ENCODE measurements at regions not wholly inside any gene's neighbourhood (a gene's known extent, or its start where the extent isn't known, plus 50 kb on each side); places are given as distances from the start of the nearest gene placed in this dataset.

- TF ChIP-seq CREB1 (CRISPR knock-in tag; IDR thresholded peaks at IDR 0.05; ENCODE audit: low read depth) (no peak), EZH2 (IDR thresholded peaks at IDR 0.05; ENCODE audit: low read depth, unreplicated experiment) (no peak), ZNF331 (CRISPR knock-in tag; IDR thresholded peaks at IDR 0.05; ENCODE audit: low read depth) (no peak), POLR2AphosphoS5 (IDR thresholded peaks at IDR 0.05; ENCODE audit: low read depth) (no peak)
- TF ChIP-seq, protein P1, sequence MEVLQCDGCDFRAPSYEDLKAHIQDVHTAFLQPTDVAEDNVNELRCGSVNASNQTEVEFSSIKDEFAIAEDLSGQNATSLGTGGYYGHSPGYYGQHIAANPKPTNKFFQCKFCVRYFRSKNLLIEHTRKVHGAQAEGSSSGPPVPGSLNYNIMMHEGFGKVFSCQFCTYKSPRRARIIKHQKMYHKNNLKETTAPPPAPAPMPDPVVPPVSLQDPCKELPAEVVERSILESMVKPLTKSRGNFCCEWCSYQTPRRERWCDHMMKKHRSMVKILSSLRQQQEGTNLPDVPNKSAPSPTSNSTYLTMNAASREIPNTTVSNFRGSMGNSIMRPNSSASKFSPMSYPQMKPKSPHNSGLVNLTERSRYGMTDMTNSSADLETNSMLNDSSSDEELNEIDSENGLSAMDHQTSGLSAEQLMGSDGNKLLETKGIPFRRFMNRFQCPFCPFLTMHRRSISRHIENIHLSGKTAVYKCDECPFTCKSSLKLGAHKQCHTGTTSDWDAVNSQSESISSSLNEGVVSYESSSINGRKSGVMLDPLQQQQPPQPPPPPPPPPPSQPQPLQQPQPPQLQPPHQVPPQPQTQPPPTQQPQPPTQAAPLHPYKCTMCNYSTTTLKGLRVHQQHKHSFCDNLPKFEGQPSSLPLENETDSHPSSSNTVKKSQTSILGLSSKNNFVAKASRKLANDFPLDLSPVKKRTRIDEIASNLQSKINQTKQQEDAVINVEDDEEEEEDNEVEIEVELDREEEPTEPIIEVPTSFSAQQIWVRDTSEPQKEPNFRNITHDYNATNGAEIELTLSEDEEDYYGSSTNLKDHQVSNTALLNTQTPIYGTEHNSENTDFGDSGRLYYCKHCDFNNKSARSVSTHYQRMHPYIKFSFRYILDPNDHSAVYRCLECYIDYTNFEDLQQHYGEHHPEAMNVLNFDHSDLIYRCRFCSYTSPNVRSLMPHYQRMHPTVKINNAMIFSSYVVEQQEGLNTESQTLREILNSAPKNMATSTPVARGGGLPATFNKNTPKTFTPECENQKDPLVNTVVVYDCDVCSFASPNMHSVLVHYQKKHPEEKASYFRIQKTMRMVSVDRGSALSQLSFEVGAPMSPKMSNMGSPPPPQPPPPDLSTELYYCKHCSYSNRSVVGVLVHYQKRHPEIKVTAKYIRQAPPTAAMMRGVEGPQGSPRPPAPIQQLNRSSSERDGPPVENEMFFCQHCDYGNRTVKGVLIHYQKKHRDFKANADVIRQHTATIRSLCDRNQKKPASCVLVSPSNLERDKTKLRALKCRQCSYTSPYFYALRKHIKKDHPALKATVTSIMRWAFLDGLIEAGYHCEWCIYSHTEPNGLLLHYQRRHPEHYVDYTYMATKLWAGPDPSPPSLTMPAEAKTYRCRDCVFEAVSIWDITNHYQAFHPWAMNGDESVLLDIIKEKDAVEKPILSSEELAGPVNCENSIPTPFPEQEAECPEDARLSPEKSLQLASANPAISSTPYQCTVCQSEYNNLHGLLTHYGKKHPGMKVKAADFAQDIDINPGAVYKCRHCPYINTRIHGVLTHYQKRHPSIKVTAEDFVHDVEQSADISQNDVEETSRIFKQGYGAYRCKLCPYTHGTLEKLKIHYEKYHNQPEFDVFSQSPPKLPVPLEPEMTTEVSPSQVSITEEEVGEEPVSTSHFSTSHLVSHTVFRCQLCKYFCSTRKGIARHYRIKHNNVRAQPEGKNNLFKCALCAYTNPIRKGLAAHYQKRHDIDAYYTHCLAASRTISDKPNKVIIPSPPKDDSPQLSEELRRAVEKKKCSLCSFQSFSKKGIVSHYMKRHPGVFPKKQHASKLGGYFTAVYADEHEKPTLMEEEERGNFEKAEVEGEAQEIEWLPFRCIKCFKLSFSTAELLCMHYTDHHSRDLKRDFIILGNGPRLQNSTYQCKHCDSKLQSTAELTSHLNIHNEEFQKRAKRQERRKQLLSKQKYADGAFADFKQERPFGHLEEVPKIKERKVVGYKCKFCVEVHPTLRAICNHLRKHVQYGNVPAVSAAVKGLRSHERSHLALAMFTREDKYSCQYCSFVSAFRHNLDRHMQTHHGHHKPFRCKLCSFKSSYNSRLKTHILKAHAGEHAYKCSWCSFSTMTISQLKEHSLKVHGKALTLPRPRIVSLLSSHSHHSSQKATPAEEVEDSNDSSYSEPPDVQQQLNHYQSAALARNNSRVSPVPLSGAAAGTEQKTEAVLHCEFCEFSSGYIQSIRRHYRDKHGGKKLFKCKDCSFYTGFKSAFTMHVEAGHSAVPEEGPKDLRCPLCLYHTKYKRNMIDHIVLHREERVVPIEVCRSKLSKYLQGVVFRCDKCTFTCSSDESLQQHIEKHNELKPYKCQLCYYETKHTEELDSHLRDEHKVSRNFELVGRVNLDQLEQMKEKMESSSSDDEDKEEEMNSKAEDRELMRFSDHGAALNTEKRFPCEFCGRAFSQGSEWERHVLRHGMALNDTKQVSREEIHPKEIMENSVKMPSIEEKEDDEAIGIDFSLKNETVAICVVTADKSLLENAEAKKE (CRISPR knock-in tag; IDR thresholded peaks at IDR 0.05), result no peak
These were observed 151.7 kb downstream of the ERMARD start (continued) for GRCh38 chr6:169903122-169903521.

- H2AFZ ChIP-seq, result no peak overlapping the region
- H3K9me2 ChIP-seq (ENCODE audit: insufficient read depth), result no peaks in the 10 kb centered on the region
- no peak overlapping the region for H3K27ac ChIP-seq (ENCODE audit: low read depth)
- H4K20me1 ChIP-seq (replicated peaks; ENCODE audit: insufficient read depth), result no peaks in the 10 kb centered on the region
- peaks cover 20% of the 10 kb centered on the region for H3K9me3 Mint-ChIP-seq
- H3K27ac Mint-ChIP-seq, result no peak overlapping the region
- peaks cover 4% of the 10 kb centered on the region; the same call in 1 of the 3 replicates for H3K4me1 Mint-ChIP-seq
- no peaks in the 10 kb centered on the region; the same call in 2 of the 3 replicates for H3K36me3 Mint-ChIP-seq (ENCODE audit: low read depth)
- H3K4me3 Mint-ChIP-seq, result no peak overlapping the region
- no peaks in the 10 kb centered on the region for H3K4me1 ChIP-seq (ENCODE audit: insufficient read depth)
- peaks cover 5% of the 10 kb centered on the region for H3K27me3 Mint-ChIP-seq (ENCODE audit: insufficient read depth, low read depth, poor library complexity)
- no peak for DNase-seq (ENCODE audit: low spot score)
- no peaks in the 10 kb centered on the region for H3K36me3 ChIP-seq (ENCODE audit: insufficient read depth)
- no peak for ATAC-seq
- H3K4me2 ChIP-seq, result no peak overlapping the region
- no peak overlapping the region for H3K4me3 ChIP-seq
- H3F3A ChIP-seq (replicated peaks; ENCODE audit: low read depth), result no peaks in the 10 kb centered on the region
- H3K79me2 ChIP-seq (replicated peaks; ENCODE audit: insufficient read depth), result no peaks in the 10 kb centered on the region
- no peaks in the 10 kb centered on the region for H3K27me3 ChIP-seq (ENCODE audit: insufficient read depth)
- TF ChIP-seq CREB1 (CRISPR knock-in tag; IDR thresholded peaks at IDR 0.05; ENCODE audit: low read depth) (no peak), EZH2phosphoT487 (IDR thresholded peaks at IDR 0.05; ENCODE audit: unreplicated experiment) (no peak), JUNB (IDR thresholded peaks at IDR 0.05; ENCODE audit: unreplicated experiment) (no peak), NANOG (IDR thresholded peaks at IDR 0.05; ENCODE audit: borderline replicate concordance) (no peak), ZNF114 (CRISPR knock-in tag; IDR thresholded peaks at IDR 0.05) (no peak)
- TF ChIP-seq, protein P2, sequence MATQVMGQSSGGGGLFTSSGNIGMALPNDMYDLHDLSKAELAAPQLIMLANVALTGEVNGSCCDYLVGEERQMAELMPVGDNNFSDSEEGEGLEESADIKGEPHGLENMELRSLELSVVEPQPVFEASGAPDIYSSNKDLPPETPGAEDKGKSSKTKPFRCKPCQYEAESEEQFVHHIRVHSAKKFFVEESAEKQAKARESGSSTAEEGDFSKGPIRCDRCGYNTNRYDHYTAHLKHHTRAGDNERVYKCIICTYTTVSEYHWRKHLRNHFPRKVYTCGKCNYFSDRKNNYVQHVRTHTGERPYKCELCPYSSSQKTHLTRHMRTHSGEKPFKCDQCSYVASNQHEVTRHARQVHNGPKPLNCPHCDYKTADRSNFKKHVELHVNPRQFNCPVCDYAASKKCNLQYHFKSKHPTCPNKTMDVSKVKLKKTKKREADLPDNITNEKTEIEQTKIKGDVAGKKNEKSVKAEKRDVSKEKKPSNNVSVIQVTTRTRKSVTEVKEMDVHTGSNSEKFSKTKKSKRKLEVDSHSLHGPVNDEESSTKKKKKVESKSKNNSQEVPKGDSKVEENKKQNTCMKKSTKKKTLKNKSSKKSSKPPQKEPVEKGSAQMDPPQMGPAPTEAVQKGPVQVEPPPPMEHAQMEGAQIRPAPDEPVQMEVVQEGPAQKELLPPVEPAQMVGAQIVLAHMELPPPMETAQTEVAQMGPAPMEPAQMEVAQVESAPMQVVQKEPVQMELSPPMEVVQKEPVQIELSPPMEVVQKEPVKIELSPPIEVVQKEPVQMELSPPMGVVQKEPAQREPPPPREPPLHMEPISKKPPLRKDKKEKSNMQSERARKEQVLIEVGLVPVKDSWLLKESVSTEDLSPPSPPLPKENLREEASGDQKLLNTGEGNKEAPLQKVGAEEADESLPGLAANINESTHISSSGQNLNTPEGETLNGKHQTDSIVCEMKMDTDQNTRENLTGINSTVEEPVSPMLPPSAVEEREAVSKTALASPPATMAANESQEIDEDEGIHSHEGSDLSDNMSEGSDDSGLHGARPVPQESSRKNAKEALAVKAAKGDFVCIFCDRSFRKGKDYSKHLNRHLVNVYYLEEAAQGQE (IDR thresholded peaks at IDR 0.05; ENCODE audit: unreplicated experiment), result no peak
These were observed 151.2 kb downstream of the ERMARD start for GRCh38 chr6:169902604-169903003.

Data from GM23338 (cell line).